GM18870 (cell line): ENCODE measurements at regions not wholly inside any gene's neighbourhood (a gene's known extent, or its start where the extent isn't known, plus 50 kb on each side); places are given as distances from the start of the nearest gene placed in this dataset.
"Not testable (repeated sequence)": the region's sequence is repeated elsewhere in the genome, so short reads cannot be mapped to it uniquely, and the experiment has no call there.

ENCODE experiments used
- ATAC-seq: cut with Tn5 transposase; IDR thresholded peaks from one replicate; pipeline ENCODE4 v1.9.1; 2021; ENCODE audit warnings: moderate library complexity; ENCODE audit not compliant: unreplicated experiment

- no peak for ATAC-seq
Measured at GRCh38 chr21:20424943-20425342, 573.3 kb upstream of the NCAM2 start.

- ATAC-seq = no peak
Measured at GRCh38 chr21:20425856-20426255, 572.4 kb upstream of the NCAM2 start.

GRCh38 chr21:20440338-20440737 is 557.9 kb upstream of the NCAM2 start:
- ATAC-seq = no peak

- ATAC-seq = no peak
Measured at GRCh38 chr21:20443558-20444155, 554.6 kb upstream of the NCAM2 start.

- no peak for ATAC-seq
Measured at GRCh38 chr21:20445971-20446370, 552.2 kb upstream of the NCAM2 start.

GRCh38 chr21:20451046-20451445 is 547.2 kb upstream of the NCAM2 start:
- no peak for ATAC-seq

GRCh38 chr21:20452935-20453334 is 545.3 kb upstream of the NCAM2 start:
- no peak for ATAC-seq

GRCh38 chr21:20459838-20460237 is 538.4 kb upstream of the NCAM2 start:
- no peak for ATAC-seq

GRCh38 chr21:20463362-20463761 is 534.8 kb upstream of the NCAM2 start:
- no peak for ATAC-seq

- no peak for ATAC-seq
Measured at GRCh38 chr21:20469361-20469760, 528.8 kb upstream of the NCAM2 start.

GRCh38 chr21:20486303-20486702 is 511.9 kb upstream of the NCAM2 start:
- no peak for ATAC-seq

GRCh38 chr21:20502915-20503314 is 495.3 kb upstream of the NCAM2 start:
- ATAC-seq = not testable (repeated sequence)

- no peak for ATAC-seq
Measured at GRCh38 chr21:20507783-20508182, 490.4 kb upstream of the NCAM2 start.

- ATAC-seq = no peak
Measured at GRCh38 chr21:20511216-20511880, 486.9 kb upstream of the NCAM2 start.

GRCh38 chr21:20515446-20515845 is 482.8 kb upstream of the NCAM2 start:
- ATAC-seq = no peak

GRCh38 chr21:20519076-20519475 is 479.1 kb upstream of the NCAM2 start:
- ATAC-seq = no peak

- ATAC-seq = no peak
Measured at GRCh38 chr21:20522611-20523010, 475.6 kb upstream of the NCAM2 start.

GRCh38 chr21:20523191-20523590 is 475.0 kb upstream of the NCAM2 start:
- no peak for ATAC-seq

- ATAC-seq = no peak
Measured at GRCh38 chr21:20527731-20528460, 470.3 kb upstream of the NCAM2 start.

GRCh38 chr21:20537130-20537529 is 461.1 kb upstream of the NCAM2 start:
- no peak for ATAC-seq

- no peak for ATAC-seq
Measured at GRCh38 chr21:20538039-20538658, 460.1 kb upstream of the NCAM2 start.

GRCh38 chr21:20545454-20545853 is 452.8 kb upstream of the NCAM2 start:
- no peak for ATAC-seq
